OCI-LY1 (cell line): ENCODE measurements at regions not wholly inside any gene's neighbourhood (a gene's known extent, or its start where the extent isn't known, plus 50 kb on each side); places are given as distances from the start of the nearest gene placed in this dataset.

Experiments used
- H2AFZ ChIP-seq: fragments of 200-600 bp; sonication (generic), shearing (Covaris generic); 2 replicates; pipeline ENCODE4 v1.6.0; 2014; ENCODE audit warnings: antibody characterized with exemption, mild to moderate bottlenecking, low read length
- H3F3A ChIP-seq: fragments of 200-600 bp; sonication (generic), shearing (Covaris generic); 2 replicates; pipeline ENCODE4 v1.6.0; 2014; ENCODE audit warnings: mild to moderate bottlenecking, antibody characterized with exemption, low read length, moderate library complexity; ENCODE audit not compliant: insufficient read depth
- H3K27ac ChIP-seq: fragments of 200-600 bp; sonication (generic); 2 replicates; pipeline ENCODE4 v1.5.1; 2014; ENCODE audit warnings: low read length, mixed run types, mild to moderate bottlenecking, low read depth; ENCODE audit not compliant: poor library complexity, severe bottlenecking
- H3K27me3 ChIP-seq: fragments of 200-600 bp; sonication (generic); 2 replicates; pipeline ENCODE4 v1.6.0; 2014; ENCODE audit warnings: antibody characterized with exemption, mild to moderate bottlenecking, low read length, moderate library complexity; ENCODE audit not compliant: insufficient read depth
- H3K36me3 ChIP-seq: fragments of 200-600 bp; sonication (generic); 2 replicates; pipeline ENCODE4 v1.6.1; 2014; ENCODE audit warnings: mild to moderate bottlenecking, antibody characterized with exemption, low read length, moderate library complexity, mixed read lengths; ENCODE audit not compliant: insufficient read depth
- H3K4me1 ChIP-seq: fragments of 200-600 bp; sonication (generic); 2 replicates; pipeline ENCODE4 v1.5.1; 2014; ENCODE audit warnings: mild to moderate bottlenecking, low read length, moderate library complexity; ENCODE audit not compliant: insufficient read depth, severe bottlenecking
- H3K4me2 ChIP-seq: fragments of 200-600 bp; sonication (generic), shearing (Covaris generic); 2 replicates; pipeline ENCODE4 v1.6.1; 2014; ENCODE audit warnings: low read length
- H3K4me3 ChIP-seq: fragments of 200-600 bp; sonication (generic); 2 replicates; pipeline ENCODE4 v1.5.1; 2014; ENCODE audit warnings: low read length, low read depth, mild to moderate bottlenecking, mixed read lengths; ENCODE audit not compliant: poor library complexity, severe bottlenecking
- H3K79me2 ChIP-seq: fragments of 200-600 bp; shearing (Covaris generic); 2 replicates; pipeline ENCODE4 v1.6.1; 2016; ENCODE audit warnings: mixed run types, low read length, mixed read lengths; ENCODE audit not compliant: insufficient read depth
- H3K9ac ChIP-seq: fragments of 200-600 bp; sonication (generic), shearing (Covaris generic); 2 replicates; pipeline ENCODE4 v1.6.1; 2014; ENCODE audit warnings: mild to moderate bottlenecking, low read length, mixed read lengths
- H3K9me2 ChIP-seq: fragments of 200-600 bp; sonication (generic), shearing (Covaris generic); 2 replicates; pipeline ENCODE4 v1.6.1; 2014; ENCODE audit warnings: low read depth, mild to moderate bottlenecking, low read length, mixed read lengths
- H3K9me3 ChIP-seq: fragments of 200-600 bp; shearing (Covaris generic); 2 replicates; pipeline ENCODE4 v1.6.1; 2014; ENCODE audit warnings: low read length, mixed read lengths
- H4K20me1 ChIP-seq: fragments of 200-600 bp; sonication (generic), shearing (Covaris generic); 2 replicates; pipeline ENCODE4 v1.6.0; 2016; ENCODE audit warnings: mild to moderate bottlenecking, low read length; ENCODE audit not compliant: insufficient read depth
- EZH2 ChIP-seq: fragments of 200-600 bp; sonication (generic), shearing (Covaris generic); IDR thresholded peaks from 2 replicates; pipeline ENCODE4 v1.8.0; 2017; ENCODE audit warnings: borderline replicate concordance, mixed run types, mild to moderate bottlenecking, antibody characterized with exemption, low read length, moderate library complexity, mixed read lengths
- TF ChIP-seq, protein P1 (sequence below): fragments of 200-600 bp; sonication (generic), shearing (Covaris generic); IDR thresholded peaks from 2 replicates; pipeline ENCODE4 v1.5.1; 2017; ENCODE audit warnings: mild to moderate bottlenecking, antibody characterized with exemption, low read length, moderate library complexity, mixed read lengths

DNA sequence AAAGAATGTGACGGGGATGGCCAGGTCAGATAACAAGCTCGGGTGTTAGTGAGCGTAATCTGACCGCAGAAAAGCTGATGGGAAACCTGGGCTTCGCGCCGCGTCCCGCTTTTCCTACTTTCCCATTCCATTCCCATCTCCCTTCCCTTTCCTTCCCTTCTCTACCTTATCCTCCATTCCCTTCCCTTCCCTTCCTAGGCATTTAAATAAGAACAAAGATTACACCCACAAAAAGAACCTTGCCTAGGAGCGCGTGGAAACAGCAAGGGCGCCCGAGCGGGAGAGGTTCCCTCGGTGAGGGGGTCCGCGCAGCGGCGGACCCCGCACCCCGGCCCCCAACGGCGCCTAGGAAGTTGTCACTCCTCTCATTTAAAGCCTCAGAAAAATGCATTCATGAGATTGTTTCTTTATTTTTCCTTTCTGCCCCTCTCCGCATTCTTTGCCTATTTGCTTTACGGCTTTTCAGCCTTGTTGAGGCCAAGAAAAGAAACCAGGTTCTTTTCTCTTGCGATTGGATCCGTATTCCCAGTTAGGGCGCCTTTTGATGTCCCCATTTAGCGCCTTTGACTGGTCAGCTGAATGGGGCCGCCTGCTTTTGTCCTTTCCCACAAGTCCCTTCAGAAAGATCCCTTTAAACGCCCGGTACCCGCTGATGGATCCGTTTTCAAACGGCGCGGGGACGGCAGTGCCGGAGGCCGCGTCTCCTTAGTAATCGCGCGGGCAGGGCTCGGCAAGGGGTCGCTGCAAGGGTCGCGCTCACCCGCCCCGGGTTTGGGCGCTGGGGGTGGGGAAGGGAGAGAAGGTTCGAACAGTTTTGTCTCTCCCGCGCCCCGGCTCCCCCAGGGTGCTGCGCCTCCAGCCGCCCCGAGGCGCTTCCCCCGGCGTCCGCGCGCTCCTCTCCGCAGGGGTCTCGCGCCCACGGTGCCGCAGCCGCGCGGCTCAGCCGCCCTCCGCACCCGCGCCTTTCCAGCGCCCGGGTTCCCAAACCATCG lies 54.1 kb upstream of the TMEM33 start:
- H4K20me1 ChIP-seq = no peaks in the 10 kb centered on the region
- H3K4me1 ChIP-seq = no peaks in the 10 kb centered on the region
- no peaks in the 10 kb centered on the region for H3K9me2 ChIP-seq
- no peak overlapping the region for H3K4me3 ChIP-seq
- H3K9ac ChIP-seq = no peak overlapping the region
- no peaks in the 10 kb centered on the region for H3F3A ChIP-seq
- H3K4me2 ChIP-seq = no peak overlapping the region
- H3K27me3 ChIP-seq = no peaks in the 10 kb centered on the region
- no peaks in the 10 kb centered on the region for H3K36me3 ChIP-seq
- no peaks in the 10 kb centered on the region for H3K79me2 ChIP-seq
- no peak overlapping the region for H3K27ac ChIP-seq
- no peak for TF ChIP-seq EZH2
- TF ChIP-seq, protein P1, sequence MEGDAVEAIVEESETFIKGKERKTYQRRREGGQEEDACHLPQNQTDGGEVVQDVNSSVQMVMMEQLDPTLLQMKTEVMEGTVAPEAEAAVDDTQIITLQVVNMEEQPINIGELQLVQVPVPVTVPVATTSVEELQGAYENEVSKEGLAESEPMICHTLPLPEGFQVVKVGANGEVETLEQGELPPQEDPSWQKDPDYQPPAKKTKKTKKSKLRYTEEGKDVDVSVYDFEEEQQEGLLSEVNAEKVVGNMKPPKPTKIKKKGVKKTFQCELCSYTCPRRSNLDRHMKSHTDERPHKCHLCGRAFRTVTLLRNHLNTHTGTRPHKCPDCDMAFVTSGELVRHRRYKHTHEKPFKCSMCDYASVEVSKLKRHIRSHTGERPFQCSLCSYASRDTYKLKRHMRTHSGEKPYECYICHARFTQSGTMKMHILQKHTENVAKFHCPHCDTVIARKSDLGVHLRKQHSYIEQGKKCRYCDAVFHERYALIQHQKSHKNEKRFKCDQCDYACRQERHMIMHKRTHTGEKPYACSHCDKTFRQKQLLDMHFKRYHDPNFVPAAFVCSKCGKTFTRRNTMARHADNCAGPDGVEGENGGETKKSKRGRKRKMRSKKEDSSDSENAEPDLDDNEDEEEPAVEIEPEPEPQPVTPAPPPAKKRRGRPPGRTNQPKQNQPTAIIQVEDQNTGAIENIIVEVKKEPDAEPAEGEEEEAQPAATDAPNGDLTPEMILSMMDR = no peak
- no peaks in the 10 kb centered on the region for H3K9me3 ChIP-seq
- H2AFZ ChIP-seq = no peak overlapping the region

DNA sequence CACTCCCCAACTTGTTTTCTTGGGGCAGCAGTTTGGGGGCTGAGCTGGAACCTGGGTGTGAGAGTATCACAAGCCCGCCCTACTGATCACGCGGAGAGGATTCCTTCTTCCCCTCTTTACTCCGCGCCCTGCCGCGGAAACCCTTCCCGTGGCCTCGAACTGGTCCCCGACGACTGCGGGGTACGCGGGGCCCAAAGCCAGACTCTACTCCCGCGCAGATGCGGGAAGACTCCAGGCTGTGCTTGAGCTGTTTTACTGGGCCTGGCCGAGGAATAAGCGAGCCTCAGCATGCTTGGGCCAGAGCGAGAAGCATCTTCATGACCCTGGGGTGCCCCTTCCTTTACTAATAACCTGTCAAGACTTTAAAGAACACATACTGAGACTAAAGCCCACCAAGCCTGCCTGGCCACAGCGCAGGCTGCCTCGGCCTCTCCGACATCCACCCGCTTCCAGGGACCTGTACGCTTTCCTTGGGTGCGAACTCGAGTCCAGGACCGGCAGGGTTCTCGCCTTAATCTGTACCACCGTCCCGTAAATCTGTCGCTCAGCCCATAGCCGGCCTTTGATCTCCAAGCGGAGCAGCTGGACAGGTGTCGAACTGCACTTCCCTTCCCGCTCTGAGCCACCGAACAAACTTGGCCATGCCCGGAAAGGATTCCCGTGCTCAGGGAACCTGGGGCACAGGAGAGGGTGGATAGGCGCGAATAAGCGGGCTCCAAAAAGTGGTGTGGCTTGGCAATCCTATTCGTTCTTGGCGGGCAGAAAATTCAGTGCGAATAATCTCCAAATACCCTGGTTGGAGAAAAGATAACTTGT lies 55.0 kb upstream of the TMEM33 start:
- Histone ChIP-seq H4K20me1 (no peaks in the 10 kb centered on the region), H3K9ac (no peak overlapping the region), H3K4me3 (no peak overlapping the region), H3F3A (no peaks in the 10 kb centered on the region), H3K79me2 (no peaks in the 10 kb centered on the region), H3K4me1 (no peaks in the 10 kb centered on the region), H3K9me2 (no peaks in the 10 kb centered on the region), H2AFZ (no peak overlapping the region), H3K27me3 (no peaks in the 10 kb centered on the region), H3K36me3 (no peaks in the 10 kb centered on the region), H3K9me3 (no peaks in the 10 kb centered on the region), H3K27ac (no peak overlapping the region), H3K4me2 (no peak overlapping the region)
- no peak for TF ChIP-seq EZH2
- TF ChIP-seq, protein P1 = no peak

DNA sequence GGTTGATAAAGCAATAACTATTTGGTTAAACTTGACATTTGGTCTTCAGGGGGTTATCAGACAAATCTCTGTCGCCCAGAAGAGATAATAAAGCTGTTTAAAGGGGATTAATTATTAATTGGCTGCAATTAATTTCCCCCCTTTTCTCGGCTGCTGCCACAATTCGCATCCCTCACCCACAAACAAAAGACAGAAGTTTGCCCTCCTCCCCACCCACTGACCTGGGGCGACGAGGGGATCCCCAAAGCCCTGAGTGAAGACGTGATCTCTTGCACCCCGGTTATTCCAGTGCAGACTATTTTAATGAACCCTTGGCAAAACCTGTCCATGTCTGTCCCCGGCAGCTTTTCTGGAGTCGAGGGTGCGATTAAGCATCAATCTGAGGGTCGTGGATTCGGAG lies 55.7 kb upstream of the TMEM33 start:
- no peaks in the 10 kb centered on the region for H3K27me3 ChIP-seq

More for the DNA sequence above, 55.7 kb upstream of the TMEM33 start:
- Histone ChIP-seq H3K4me1 (no peaks in the 10 kb centered on the region), H3K27ac (no peak overlapping the region), H3K9ac (no peak overlapping the region), H2AFZ (no peak overlapping the region), H3K9me3 (no peaks in the 10 kb centered on the region), H3K4me2 (no peak overlapping the region), H3K9me2 (no peaks in the 10 kb centered on the region), H3K79me2 (no peaks in the 10 kb centered on the region), H3K4me3 (no peak overlapping the region), H3K36me3 (no peaks in the 10 kb centered on the region), H4K20me1 (no peaks in the 10 kb centered on the region), H3F3A (no peaks in the 10 kb centered on the region)
- TF ChIP-seq, protein P1 = no peak
- TF ChIP-seq EZH2 = no peak
